Activated CD8-positive, alpha-beta T cell treated with anti-CD3 and anti-CD28 coated beads for 36 hours (primary cell): ENCODE measurements at regions not wholly inside any gene's neighbourhood (a gene's known extent, or its start where the extent isn't known, plus 50 kb on each side); places are given as distances from the start of the nearest gene placed in this dataset.

Experiments
- ATAC-seq: fragments of 200-7000 bp; cut with Tn5 transposase; one replicate; pipeline ENCODE4 v1.10.0; 2021; ENCODE audit warnings: mild to moderate bottlenecking, moderate library complexity
- CTCF ChIA-PET: fragments of 350-600 bp; sonication (Branson Sonifier 250); formaldehyde crosslinking; loops from one replicate; lab custom pipeline; 2021; ENCODE audit warnings: antibody characterized with exemption; lab: Charles Lee
- POLR2A ChIA-PET: fragments of 350-600 bp; sonication (Branson Sonifier 250); formaldehyde crosslinking; loops from one replicate; lab custom pipeline; 2021; ENCODE audit warnings: antibody characterized with exemption; lab: Charles Lee
- DNase-seq: peaks from one replicate; pipeline ENCODE4 v3.0.0-alpha.2; 2020
- H3K27ac Mint-ChIP-seq: one replicate; pipeline ENCODE4 v1.8.0; 2021; ENCODE audit warnings: mild to moderate bottlenecking, mixed read lengths
- H3K27me3 Mint-ChIP-seq: one replicate; pipeline ENCODE4 v1.8.0; 2021; ENCODE audit warnings: mixed read lengths
- H3K36me3 Mint-ChIP-seq: one replicate; pipeline ENCODE4 v1.8.0; 2021; ENCODE audit warnings: low read depth, mixed read lengths
- H3K4me1 Mint-ChIP-seq: one replicate; pipeline ENCODE4 v1.8.0; 2021; ENCODE audit warnings: low read depth, mixed read lengths
- H3K4me3 Mint-ChIP-seq: one replicate; pipeline ENCODE4 v1.8.0; 2021; ENCODE audit warnings: mild to moderate bottlenecking, moderate library complexity, mixed read lengths
- H3K9me3 Mint-ChIP-seq: one replicate; pipeline ENCODE4 v1.8.0; 2021; ENCODE audit warnings: mixed read lengths
- CTCF ChIP-seq: fragments of 200-600 bp; IDR thresholded peaks from one replicate; pipeline ENCODE4 v1.8.0; 2022; ENCODE audit warnings: antibody characterized with exemption, mild to moderate bottlenecking
- intact Hi-C: fragments of 100-400 bp; cut with micrococcal nuclease; formaldehyde crosslinking; loops from one replicate; pipeline ENCODE4 v1.10.0; 2022

GRCh38 chr5:145292278-145292677 is 542.9 kb downstream of the PRELID2 start:
- Mint-ChIP-seq H3K36me3 (no peaks in the 10 kb centered on the region), H3K27me3 (no peaks in the 10 kb centered on the region), H3K27ac (no peak overlapping the region), H3K4me1 (no peaks in the 10 kb centered on the region), H3K9me3 (peaks cover 6% of the 10 kb centered on the region), H3K4me3 (no peak overlapping the region)
- no peak for ATAC-seq
- no peak for TF ChIP-seq CTCF
- POLR2A ChIA-PET: no interaction called here
- no peak for DNase-seq
- intact Hi-C loops: no loop called here
- CTCF ChIA-PET: no interaction called here

GRCh38 chr5:145283141-145283810 is 551.9 kb downstream of the PRELID2 start:
- H3K36me3 Mint-ChIP-seq: no peaks in the 10 kb centered on the region
- no peaks in the 10 kb centered on the region for H3K27me3 Mint-ChIP-seq
- CTCF ChIA-PET: no interaction called here
- POLR2A ChIA-PET: no interaction called here
- H3K27ac Mint-ChIP-seq: no peak overlapping the region
- no peak for ATAC-seq
- no peak overlapping the region for H3K4me3 Mint-ChIP-seq
- intact Hi-C loops: no loop called here
- no peak for TF ChIP-seq CTCF
- no peaks in the 10 kb centered on the region for H3K4me1 Mint-ChIP-seq
- H3K9me3 Mint-ChIP-seq: no peaks in the 10 kb centered on the region
- DNase-seq: no peak

GRCh38 chr5:145280806-145281205 is 554.3 kb downstream of the PRELID2 start:
- Mint-ChIP-seq H3K4me3 (no peak overlapping the region), H3K27ac (no peak overlapping the region), H3K9me3 (no peaks in the 10 kb centered on the region), H3K4me1 (no peaks in the 10 kb centered on the region), H3K27me3 (no peaks in the 10 kb centered on the region), H3K36me3 (no peaks in the 10 kb centered on the region)
- TF ChIP-seq CTCF: no peak
- intact Hi-C loops: no loop called here
- ATAC-seq (no peak), DNase-seq (no peak)
- ChIA-PET POLR2A (no interaction called here), CTCF (no interaction called here)

DNA sequence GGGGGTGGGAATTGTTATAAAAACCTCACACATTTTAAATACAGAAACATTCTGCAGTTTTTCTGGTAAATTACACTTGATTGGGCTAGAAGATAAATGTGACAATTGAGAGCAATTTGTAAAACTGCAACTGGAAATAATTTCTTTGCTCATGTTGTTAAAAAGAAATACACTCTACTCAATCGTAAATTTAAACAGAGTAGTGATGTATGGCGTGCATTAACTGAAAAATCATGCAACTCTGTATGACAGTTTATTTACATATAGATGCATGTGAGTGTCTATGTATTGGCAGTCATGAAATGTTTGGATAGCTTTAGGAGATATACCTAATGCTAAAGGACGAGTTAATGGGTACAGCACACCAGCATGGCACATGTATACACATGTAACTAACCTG is 554.9 kb downstream of the PRELID2 start:
- Mint-ChIP-seq H3K9me3 (no peaks in the 10 kb centered on the region), H3K36me3 (no peaks in the 10 kb centered on the region), H3K27me3 (no peaks in the 10 kb centered on the region), H3K4me3 (no peak overlapping the region), H3K27ac (no peak overlapping the region), H3K4me1 (no peaks in the 10 kb centered on the region)
- intact Hi-C loops: no loop called here
- ATAC-seq (no peak), DNase-seq (no peak)
- no peak for TF ChIP-seq CTCF
- ChIA-PET POLR2A (no interaction called here), CTCF (no interaction called here)

GRCh38 chr5:145260670-145261069 is 574.5 kb downstream of the PRELID2 start:
- H3K36me3 Mint-ChIP-seq: no peaks in the 10 kb centered on the region
- no peak overlapping the region for H3K27ac Mint-ChIP-seq
- intact Hi-C loops: no loop called here
- no peak for ATAC-seq
- no peak for TF ChIP-seq CTCF
- H3K27me3 Mint-ChIP-seq: no peaks in the 10 kb centered on the region
- ChIA-PET CTCF (no interaction called here), POLR2A (no interaction called here)
- no peaks in the 10 kb centered on the region for H3K4me1 Mint-ChIP-seq
- H3K9me3 Mint-ChIP-seq: peaks cover 11% of the 10 kb centered on the region
- DNase-seq: no peak
- no peak overlapping the region for H3K4me3 Mint-ChIP-seq
